GM03348 (cell line): ENCODE measurements at regions not wholly inside any gene's neighbourhood (a gene's known extent, or its start where the extent isn't known, plus 50 kb on each side); places are given as distances from the start of the nearest gene placed in this dataset.

Experiments
- DNase-seq: peaks from one replicate; pipeline ENCODE4 v3.0.0; 2012; ENCODE audit warnings: low spot score

- no peak for DNase-seq
These were observed 383.0 kb upstream of the RARB start for GRCh38 chr3:25044762-25045710.

DNA sequence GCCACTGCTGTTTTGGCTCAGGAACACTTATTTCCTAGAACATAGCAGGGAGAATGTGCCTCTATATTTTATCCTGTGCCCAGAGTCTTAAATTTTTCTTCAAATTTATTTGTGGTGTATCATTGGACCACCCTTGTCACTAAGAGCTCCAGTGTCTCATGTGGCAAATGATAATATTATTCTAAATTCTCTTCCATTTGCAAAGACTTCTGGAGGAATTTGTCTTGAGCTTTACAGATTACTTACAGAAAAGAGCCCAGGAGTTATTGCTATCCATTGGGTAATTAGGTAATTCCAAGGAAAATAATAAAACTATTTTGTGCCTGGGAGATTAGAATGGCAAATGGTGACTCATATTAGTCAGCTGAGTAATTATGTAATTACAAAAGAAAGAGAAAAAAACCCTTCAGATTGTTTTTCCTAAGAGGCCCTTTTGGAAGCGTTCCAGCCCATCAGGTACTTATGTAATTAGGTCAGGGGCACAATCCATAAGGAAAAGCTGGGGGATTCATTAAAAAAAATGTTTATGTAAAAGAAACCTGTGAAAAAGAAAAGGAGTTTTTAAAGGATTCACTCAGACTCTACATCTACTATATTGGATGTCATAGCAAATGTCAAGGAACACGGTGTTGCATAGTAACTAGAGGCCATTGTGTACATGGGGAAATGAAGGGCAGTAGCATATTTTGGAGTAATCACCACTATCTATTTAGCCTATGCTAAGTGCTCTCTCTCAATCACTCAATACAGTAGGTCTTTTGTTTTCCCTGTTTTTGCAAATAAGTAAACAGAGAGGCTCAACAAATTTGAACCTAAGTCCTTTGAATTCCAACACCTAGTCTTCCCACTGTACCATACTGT, 380.9 kb upstream of the RARB start:
- no peak for DNase-seq

DNA sequence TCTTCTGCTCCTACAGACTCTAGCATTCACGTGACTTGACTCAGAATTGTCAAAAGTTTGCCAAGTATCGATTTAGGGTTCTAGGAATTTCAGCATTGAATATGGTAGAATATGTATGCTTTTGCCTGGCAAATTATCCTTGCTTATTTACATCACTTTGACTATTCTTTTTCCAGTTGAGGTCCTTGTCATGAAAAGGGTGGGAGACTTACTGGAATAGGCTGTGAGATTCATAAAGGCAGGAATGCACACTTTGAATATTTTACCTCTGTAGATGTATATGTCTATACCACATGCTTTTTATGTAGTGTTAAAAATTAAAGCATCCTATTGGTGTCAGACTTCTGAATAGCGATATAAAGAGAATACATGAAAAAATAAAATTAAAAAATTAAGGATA, 378.8 kb upstream of the RARB start:
- DNase-seq: no peak

- DNase-seq: no peak
These were observed 374.7 kb upstream of the RARB start for GRCh38 chr3:25053360-25053759.

- no peak for DNase-seq
These were observed 371.9 kb upstream of the RARB start for GRCh38 chr3:25056036-25056755.

DNA sequence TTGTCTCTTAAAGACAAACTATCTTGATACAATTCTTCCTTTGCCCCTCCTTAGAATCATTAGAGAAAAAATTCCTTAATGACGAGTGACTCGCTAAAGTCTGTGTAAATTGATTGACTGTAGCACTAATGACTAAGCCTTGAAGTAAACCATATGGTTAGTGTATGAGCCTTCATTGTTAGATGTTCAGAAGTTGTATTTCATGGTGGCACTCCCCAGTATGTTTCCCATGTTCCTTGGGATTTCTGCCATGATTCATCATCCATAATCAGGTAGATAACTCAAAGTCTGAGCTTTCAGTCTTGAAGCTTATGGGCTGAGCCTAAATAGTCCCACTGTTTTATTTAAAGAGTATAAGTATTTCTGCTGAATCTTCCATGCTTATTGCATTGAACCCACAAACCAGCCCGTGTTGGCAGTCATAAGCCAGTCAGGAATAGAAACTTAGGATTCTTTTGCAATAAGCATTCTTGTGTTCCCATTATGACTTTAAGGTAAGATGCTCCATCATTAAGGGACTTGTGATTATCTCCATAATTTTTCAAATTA, 371.2 kb upstream of the RARB start:
- DNase-seq: no peak

DNA sequence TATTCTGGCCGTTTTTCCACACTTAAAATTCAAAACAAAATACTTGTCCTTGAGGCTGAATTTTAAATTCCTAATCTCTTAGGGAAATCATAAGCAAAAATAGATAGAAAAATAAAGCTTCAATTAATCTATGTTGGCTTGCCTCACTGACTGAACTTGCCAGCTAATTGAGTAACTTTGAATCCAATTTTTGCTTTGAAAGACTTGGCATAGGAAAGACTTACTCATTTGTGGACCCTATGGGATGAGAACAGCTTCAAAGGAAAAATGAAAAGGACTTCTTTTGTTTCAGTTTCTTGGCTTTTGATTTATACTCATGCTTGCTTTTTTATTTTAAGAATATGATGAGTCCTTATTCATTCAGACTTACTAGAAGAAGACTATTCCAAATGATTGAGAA, 370.7 kb upstream of the RARB start:
- no peak for DNase-seq

DNA sequence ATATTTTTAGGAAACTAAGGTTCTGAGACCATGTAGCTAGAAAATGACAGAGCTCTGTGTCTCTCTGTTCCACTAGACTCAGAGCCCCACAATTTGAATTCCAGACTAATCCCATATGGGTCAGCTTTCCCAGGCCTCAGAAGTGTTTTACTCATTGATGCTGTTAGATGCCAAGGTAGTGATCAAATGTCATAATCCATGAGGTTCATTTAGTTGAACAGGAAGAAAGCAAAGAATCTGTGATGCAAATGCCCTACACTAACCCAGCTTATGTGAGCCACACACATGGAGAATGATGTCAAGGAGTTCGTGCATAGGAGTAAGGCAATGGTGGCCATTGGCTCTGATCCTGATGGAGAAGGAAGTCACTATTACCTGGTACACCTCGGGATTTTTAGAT, 363.4 kb upstream of the RARB start:
- DNase-seq: no peak

GRCh38 chr3:25069970-25070369, 358.1 kb upstream of the RARB start:
- no peak for DNase-seq

GRCh38 chr3:25071846-25072245, 356.2 kb upstream of the RARB start:
- no peak for DNase-seq

- no peak for DNase-seq
These were observed 354.6 kb upstream of the RARB start for GRCh38 chr3:25073423-25073822.

DNA sequence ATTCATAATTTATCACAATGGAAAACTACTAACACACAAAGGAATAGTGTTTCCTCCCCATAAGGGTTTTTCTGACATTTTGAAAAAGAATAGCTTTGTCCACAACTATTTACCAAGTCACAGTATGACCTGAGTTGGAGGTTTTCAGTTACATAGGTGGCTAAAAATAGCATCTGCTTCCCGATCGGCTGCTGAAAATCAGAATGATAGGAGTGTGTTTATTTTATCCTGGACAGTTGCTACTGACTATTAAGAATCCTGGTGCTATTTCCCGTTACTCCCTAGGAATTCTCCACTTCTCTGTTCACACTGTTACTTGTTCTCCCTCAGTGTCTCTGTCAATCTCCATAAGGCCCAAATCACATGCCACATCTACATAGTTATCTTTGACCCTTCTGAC, 353.9 kb upstream of the RARB start:
- no peak for DNase-seq

- no peak for DNase-seq
These were observed 347.6 kb upstream of the RARB start for GRCh38 chr3:25080461-25080860.

GRCh38 chr3:25084016-25084415, 344.0 kb upstream of the RARB start:
- no peak for DNase-seq

- no peak for DNase-seq
These were observed 341.3 kb upstream of the RARB start for GRCh38 chr3:25086721-25087120.

GRCh38 chr3:25088284-25088683, 339.8 kb upstream of the RARB start:
- no peak for DNase-seq

DNA sequence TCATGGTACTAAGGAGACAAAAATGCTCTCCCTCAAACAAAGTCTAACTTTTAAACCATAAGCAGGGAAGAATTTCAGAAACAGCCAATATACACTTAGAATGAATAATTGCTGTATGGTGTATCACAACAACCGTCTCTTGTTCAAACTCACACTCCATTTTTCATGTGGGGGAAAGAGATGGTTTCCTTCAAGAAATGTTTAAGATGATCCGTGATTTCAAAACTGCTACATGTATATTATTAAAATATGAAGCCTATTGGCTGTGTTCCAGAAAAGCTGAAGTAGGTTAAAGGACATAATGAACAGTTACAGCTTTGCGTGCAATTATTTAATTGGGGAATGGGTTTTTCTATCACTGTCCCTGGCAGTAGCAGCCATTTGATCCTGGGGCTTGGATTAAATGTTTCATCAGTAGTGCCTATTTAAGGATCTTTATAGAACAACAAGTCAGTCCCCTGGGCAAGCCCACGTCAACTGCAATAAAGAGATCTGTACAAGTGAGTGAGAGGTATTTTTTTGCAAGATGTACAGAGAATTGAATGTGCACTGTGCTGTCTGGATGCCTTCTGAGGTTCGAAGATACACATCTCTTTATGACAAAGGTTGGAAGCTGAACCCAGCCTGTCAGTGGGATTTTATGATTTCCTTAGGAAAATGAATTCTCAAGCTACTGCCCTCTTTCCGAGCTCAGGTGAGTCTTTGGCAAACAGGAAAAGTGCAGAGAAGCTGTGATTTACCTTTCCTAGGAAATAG, 337.2 kb upstream of the RARB start:
- no peak for DNase-seq

- DNase-seq: no peak
These were observed 336.1 kb upstream of the RARB start for GRCh38 chr3:25091934-25092333.

DNA sequence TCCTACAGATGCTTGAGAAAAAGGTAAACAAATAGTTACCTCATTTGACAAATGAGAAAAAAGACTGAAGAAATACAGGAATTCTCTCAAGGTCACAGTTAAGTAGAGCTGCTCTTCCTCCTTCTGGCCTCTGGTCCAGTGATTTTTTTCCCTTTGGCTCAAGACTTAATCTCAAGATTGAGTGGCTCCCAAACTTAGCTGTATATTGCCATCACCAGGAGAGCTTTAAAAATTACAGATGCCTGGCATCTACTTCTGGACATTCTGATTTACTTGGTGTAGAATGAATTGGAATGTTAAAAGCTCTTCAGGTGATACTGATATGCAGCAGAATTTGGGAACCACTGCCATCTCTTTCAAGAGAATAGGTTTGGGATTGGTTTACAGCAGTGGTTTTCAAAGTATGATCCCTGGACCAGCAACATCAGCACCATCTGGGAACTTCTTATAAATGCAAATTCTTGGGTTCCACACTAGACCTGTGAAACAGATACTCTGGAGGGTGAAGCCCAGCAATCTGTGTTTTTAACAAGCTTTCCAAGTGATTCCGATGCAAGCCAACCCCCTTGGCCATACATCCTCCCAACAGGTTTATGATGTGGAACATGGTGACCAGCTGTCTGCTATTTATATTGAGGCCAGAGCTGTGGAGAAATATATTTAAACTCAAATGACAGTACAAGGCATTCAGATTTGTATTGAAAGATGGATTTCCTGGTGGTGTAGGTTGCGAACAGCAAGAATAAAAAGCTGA, 333.0 kb upstream of the RARB start:
- no peak for DNase-seq

DNA sequence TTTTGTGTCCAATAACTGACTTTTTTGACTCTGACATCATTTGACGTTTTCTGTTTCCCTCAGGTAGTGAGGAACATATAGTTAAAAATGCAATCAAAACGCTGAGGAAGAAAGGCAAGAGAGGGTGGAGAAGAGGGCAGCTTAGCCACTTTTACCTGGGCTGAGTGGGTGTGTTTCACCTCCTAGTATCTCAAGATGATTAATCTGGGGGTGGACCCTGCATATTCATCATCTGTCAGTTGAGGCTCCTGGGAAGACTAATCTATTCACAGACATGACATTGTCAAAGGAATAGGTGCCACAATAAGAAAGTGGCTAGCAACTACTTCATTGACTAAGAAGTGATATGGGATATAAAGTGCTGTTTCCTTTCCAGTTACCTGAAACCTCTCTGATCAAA, 331.5 kb upstream of the RARB start:
- DNase-seq: no peak

- DNase-seq: no peak
These were observed 331.0 kb upstream of the RARB start for GRCh38 chr3:25097023-25097422.
